ENCODE measurements at regions not wholly inside any gene's neighbourhood (a gene's known extent, or its start where the extent isn't known, plus 50 kb on each side); places are given as distances from the start of the nearest gene placed in this dataset.

GRCh38 chr9:89986190-89986589, 381.4 kb downstream of the GADD45G start:
- DNase-seq, result no peak

DNA sequence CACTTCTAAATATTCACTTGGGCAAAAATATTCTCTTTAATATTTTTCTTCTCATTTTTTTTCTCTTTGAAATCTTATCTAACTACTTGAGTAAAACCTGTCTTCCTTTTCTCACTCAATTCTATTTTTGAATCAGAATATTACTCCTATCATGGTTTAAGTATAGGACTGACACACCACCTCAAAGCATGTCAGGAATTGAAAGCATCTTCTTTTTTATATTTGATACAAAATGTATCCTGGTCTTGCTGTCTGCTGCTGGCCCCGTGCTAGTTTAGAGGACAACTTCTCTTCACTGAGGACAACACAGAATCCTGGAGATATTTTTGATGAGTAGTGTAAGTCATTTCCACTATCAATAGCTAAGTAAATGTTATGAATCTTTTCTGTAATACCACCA, 383.6 kb downstream of the GADD45G start:
- no peak for DNase-seq

- no peak for DNase-seq
Measured at GRCh38 chr9:89991204-89991790, 386.5 kb downstream of the GADD45G start.

GRCh38 chr9:89992326-89993198, 387.8 kb downstream of the GADD45G start:
- DNase-seq, result no peak

DNA sequence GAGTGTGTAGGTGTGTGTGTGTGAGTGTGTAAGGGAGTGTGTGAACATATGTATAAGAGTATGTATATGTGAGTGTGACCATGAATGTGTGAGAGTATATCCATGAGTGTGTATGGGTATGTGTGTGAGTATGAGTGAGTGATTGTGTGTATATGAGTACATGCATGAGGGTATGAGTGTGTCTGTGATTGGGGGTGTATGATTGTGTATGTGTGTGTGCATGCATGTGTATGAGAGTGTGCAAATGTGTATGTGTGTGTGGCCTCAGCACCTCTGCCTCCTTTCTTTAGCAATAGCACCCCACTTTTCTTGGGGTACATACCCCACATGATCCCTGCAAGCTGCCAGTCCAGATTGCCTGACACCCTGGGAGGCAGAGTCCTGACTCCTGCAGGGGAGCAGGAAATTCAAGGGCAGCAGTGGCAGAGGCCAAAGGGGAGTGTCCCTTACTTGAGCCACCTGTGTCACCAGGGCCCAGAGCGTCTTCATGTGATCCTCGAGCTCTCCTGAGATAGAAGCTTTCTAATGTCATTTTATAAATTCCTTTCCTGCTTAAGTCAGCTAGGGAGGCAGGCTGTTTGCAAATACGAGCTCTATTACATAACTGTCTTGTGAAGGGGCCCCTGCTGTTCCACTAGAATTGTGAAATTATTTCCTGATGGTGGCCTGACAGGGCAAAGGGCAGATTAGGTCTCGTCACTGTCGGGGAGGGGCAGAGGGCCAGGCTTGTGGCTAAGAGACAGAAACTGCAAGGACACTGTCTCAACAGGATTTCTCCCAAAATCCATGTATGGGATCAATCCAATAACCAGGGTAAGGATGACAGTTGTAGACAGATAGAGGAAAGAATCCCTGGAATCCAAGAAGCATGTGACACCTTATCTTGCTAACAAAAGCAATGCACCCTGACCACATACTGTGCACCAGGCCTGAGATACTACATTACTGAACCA, 389.1 kb downstream of the GADD45G start:
- no peak for DNase-seq

DNA sequence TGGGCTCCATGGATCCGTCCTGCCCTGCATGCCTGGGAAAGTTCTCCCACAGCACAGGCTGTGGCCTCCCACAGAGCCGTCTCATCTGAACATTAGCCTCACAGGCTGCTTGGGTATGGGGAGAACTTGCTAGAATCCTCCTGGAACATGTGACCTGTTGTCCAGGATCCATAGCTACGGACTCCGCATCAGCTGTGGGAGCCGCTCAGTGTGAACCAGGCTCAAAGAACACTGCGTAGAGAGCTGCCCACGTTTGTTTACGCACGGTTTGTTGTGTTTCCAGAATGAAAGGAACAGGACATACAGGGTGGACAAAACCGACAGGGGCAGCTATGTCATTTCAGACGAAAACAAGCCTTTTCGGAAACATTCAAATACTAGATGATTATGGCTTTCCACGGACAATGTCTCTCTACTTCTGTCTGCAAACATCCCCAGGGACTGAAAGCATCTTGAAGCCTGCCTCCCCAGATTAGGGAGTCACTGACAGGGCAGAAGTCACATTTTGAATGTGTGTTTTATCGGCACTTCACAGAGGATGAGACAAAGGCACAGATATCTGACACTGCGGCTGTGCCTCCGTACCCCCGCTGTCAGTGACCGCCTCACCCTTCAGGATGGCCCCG, 390.3 kb downstream of the GADD45G start:
- DNase-seq, result no peak

DNA sequence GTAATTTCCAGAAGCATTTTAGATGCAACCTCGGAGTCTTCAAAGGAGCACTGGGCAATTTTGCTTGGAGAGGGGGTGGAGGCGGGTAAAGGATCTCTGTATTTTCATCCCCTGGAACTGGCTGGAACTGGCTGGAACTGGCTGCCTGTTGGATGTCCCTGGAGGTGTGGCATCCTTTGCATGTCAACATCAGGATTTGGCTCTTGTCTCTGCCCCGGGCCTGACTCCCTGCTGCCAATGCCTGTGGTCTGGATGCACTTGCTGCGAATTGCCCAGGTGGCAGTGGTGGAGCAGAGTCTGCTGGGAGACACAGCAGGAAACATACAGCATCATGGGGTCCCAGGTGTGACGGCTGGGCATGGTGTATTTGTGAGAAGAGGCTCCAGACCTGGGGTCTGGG, 391.3 kb downstream of the GADD45G start:
- no peak for DNase-seq

DNA sequence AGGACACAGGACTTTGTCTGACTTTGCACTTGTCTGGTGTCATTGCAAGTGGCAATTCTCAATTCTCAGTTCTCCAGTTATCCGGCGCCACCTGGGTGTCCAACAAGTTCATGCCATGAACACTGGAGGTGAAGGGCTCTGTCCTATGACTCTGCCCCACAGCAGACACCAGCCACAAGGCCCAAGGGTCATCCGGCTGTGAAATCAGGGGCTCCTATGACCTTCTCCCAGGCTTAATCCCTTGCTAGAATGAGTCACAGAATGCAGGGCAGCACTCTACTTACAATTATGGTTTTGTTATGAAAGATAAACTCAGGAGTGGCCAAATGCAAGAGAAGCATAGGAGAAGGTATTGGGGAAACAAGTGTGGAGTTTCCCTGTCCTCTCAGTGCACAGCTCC, 392.0 kb downstream of the GADD45G start:
- no peak for DNase-seq

- DNase-seq, result no peak
Measured at GRCh38 chr9:89998633-89999032, 393.8 kb downstream of the GADD45G start.

- no peak for DNase-seq
Measured at GRCh38 chr9:89999176-89999533, 394.3 kb downstream of the GADD45G start.

GRCh38 chr9:89999534-90000370, 394.9 kb downstream of the GADD45G start:
- DNase-seq, result no peak

DNA sequence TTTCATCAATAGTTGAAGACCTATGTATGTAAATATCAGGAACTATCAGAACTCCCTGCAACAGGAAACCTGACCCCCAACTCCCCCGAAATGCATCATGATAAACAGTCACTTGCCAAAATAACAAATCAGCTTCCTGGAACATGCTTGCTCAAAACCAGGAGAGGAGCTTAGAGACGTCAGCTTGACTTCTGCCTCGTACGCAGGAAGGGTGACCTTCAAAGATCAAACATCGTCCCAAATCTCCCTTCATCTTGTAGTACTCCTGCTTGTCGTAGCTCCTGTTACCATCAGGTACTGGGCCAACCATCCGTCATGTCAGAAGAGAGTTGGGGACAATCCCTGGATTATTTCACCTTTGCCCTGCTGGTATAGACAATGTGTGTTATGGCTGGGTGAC, 396.1 kb downstream of the GADD45G start:
- no peak for DNase-seq

DNA sequence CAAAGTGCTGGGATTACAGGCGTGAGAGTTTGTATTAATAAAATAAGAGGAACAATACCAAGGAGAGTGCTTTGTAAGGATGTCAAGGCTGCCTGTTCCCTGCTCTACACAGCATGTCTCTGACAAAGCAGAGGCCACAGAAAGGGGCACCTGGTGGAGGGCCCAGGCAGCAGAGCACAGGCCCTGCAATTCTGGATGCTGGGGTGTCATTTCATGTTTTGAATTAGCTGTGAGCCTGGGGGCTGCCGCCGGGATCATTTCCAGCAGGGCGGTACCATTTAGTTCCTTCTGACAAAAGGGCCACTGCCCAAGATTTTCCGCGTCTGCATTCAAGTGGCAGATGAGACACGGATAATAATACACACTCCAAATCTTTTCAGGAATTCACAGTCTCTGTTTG, 396.9 kb downstream of the GADD45G start:
- no peak for DNase-seq

DNA sequence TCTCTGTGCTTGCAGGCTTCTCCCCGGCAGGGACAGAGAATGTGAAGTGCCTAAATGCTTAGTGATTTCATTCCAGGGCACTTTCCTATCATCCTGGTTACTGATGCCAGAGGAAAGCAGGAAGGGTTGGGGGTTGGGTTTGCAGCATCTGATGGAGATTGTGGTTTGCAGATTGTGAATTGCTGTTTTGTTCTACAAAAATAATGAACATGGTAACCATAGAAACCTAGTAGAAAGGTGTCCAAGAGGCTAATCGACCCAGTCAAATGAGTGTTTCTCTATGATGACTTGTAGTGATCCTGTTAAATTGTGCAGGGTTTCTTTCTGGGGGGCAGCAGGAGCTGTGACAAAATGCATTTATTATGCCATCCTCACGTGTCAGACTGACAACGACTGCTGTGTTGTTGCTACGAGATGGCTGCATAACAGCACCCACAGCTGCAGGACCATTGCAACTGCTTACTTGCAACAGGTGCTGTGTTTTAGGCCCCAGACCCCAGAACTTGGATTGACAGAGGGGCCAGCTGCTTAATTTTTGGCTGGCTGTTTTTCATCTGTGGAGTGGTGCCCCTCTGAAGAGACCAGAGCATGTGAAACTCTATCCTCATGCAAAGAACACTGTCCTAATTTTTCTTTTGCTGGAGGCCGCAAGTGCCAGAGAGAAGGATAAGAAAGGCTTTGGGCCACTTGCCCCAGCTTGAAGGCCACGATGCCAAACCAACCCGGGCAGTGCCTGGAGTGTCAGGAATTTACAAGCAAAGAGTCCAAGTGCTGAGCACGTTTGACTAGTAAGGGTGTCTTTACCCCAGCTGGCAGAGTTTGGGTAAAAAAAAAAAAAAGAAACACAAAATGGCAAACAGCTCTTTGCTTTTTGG, 397.8 kb downstream of the GADD45G start:
- no peak for DNase-seq

GRCh38 chr9:90005388-90005787, 400.6 kb downstream of the GADD45G start:
- DNase-seq, result no peak

DNA sequence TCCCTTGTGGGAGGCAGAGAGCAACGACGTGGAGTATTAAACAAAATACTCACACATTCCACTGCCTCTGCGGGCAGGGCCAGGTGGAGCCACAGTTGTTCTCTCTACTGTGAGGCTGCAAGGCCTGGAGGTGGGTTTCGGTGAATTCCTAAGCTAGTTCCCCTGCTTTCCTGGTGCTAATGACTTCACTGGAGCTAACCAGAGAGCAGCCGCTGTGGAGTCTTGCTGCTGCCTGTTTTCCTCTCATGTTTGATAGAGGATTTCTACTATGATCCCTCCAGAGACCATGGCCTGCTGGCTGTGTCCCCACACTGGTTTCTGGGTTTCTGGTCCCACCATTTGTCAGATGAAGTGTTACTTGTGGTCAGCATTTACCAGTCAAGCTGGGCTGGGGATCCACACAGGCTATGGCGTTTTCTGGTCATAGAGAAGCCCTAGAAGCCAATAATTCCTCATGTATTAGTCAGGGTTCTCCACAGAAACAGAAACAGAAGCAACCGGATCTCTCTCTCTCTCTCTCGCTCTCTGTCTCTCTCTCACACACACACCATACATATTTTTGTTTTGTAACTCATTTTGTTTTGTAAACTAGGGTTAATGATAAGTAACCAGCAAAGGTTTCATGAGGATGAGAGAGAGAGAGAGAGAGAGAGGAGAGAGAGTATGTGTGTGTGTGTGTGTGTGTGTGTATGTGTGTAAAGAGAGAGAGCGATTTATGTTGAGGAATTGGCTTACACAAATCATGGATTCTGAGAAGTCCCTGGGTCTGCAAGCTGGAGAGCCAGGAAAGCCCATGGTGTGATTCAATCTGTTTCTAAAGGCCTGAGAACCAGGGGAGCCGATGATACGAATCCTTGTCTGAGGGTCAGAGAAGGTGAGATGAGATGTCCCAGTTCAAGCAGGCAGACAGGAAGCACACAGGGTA, 403.0 kb downstream of the GADD45G start:
- DNase-seq, result no peak

GRCh38 chr9:90009447-90009846, 404.6 kb downstream of the GADD45G start:
- no peak for DNase-seq

GRCh38 chr9:90010793-90011192, 406.0 kb downstream of the GADD45G start:
- no peak for DNase-seq

- no peak for DNase-seq
Measured at GRCh38 chr9:90012949-90013348, 408.1 kb downstream of the GADD45G start.

GRCh38 chr9:90013778-90014177, 409.0 kb downstream of the GADD45G start:
- DNase-seq, result no peak

Data from amniotic stem cell (primary cell).